ENCODE measurements at regions not wholly inside any gene's neighbourhood (a gene's known extent, or its start where the extent isn't known, plus 50 kb on each side); places are given as distances from the start of the nearest gene placed in this dataset.
"Not testable (repeated sequence)": the region's sequence is repeated elsewhere in the genome, so short reads cannot be mapped to it uniquely, and the experiment has no call there.

GRCh38 chr12:124656947-124657434 lies 89.6 kb upstream of the NCOR2 start:
- Mint-ChIP-seq H3K27me3 (peaks cover 7% of the 10 kb centered on the region), H3K4me1 (peaks cover 13% of the 10 kb centered on the region), H3K4me3 (no peak overlapping the region), H3K27ac (peak overlapping the region in 1 of 2 donors; percentile 17), H3K9me3 (no peaks in the 10 kb centered on the region)
- DNase-seq (no peak), ATAC-seq (no peak)

- DNase-seq (no peak), ATAC-seq (no peak)
- Mint-ChIP-seq H3K4me3 (no peak overlapping the region), H3K9me3 (no peaks in the 10 kb centered on the region), H3K4me1 (peaks cover 13% of the 10 kb centered on the region), H3K27me3 (peaks cover 7% of the 10 kb centered on the region), H3K27ac (peak overlapping the region in 1 of 2 donors; percentile 5)
These were observed 88.5 kb upstream of the NCOR2 start for GRCh38 chr12:124655698-124656516.

- Mint-ChIP-seq H3K4me1 (peaks cover 13% of the 10 kb centered on the region), H3K27ac (no peak overlapping the region), H3K4me3 (no peak overlapping the region), H3K27me3 (peaks cover 7% of the 10 kb centered on the region), H3K9me3 (peaks cover 0 to 3% of the 10 kb centered on the region in 2 donors)
- DNase-seq (no peak), ATAC-seq (no peak)
These were observed 87.8 kb upstream of the NCOR2 start for GRCh38 chr12:124655048-124655697.

GRCh38 chr12:124654666-124655047 lies 87.2 kb upstream of the NCOR2 start:
- H3K27ac Mint-ChIP-seq: no peak overlapping the region
- ATAC-seq (no peak), DNase-seq (no peak)
- H3K4me3 Mint-ChIP-seq: no peak overlapping the region
- peaks cover 7% of the 10 kb centered on the region for H3K27me3 Mint-ChIP-seq
- H3K9me3 Mint-ChIP-seq: peaks cover 0 to 8% of the 10 kb centered on the region in 2 donors
- H3K4me1 Mint-ChIP-seq: peaks cover 13% of the 10 kb centered on the region

GRCh38 chr12:124653169-124653931 lies 85.9 kb upstream of the NCOR2 start:
- peaks cover 13% of the 10 kb centered on the region for H3K4me1 Mint-ChIP-seq
- peaks cover 7% of the 10 kb centered on the region for H3K27me3 Mint-ChIP-seq
- DNase-seq (no peak), ATAC-seq (no peak)
- H3K27ac Mint-ChIP-seq: no peak overlapping the region
- H3K9me3 Mint-ChIP-seq: peaks cover 8 to 20% of the 10 kb centered on the region in 2 donors
- H3K4me3 Mint-ChIP-seq: no peak overlapping the region

DNA sequence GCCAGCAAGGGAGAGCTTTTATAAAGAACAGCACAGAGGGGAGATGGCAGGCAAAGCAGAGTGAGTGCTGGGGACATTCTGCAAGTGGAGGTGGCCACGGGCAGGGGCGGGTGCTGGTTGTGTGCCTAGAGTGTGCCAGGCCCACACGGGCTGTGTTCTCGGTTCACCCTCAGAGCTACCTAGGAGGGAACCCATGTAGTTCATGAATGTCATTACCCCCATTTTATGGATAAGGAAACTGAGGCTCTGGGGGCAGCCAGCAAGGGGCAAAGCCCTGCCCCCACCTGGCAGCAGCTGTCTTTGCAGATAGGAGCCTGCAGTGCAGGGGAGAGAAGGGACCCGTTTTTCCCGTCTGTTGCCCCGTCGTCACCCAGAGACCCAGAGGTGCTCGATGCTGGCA lies 85.2 kb upstream of the NCOR2 start:
- Mint-ChIP-seq H3K4me3 (no peak overlapping the region), H3K27me3 (peaks cover 7% of the 10 kb centered on the region), H3K4me1 (peaks cover 13% of the 10 kb centered on the region), H3K27ac (peak overlapping the region in 1 of 2 donors; percentile 3), H3K9me3 (peaks cover 15 to 27% of the 10 kb centered on the region in 2 donors)
- ATAC-seq (no peak), DNase-seq (no peak)

DNA sequence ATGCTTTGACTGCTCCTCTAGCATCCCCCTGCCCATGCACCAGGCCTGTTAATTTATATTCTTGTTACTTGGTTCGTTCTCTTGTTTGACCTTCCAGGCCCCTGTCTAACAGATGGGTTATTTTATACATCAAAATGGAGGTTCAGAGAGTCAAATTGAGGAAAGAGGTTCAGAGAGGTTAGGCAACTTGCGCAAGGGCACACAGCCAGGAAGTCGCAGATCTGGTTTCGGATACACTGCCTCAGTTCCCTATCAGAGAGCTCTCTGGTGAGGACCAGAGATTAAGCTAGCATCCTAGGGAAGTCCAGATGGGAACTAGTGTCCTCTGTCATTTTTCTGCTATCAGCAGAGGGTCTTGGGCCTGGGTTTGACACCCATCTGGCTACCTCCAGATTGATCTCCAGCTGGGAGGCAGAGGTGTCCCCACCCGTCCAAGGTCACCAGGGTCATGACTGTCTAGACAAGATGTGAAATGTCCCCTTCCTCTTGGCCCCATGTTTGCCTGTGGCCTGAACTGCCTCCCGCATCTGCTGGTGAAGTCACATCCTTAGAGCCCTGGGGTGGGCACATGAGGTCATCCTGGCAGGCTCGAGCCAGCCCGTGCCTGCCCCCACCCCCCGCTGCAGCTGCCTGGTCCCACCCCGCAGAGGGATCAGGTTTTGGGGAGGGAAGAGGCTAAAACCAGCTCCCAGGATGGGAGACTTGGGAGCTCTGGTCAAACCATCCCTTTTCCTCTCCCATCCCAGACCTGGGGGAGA lies 84.3 kb upstream of the NCOR2 start:
- peaks cover 7% of the 10 kb centered on the region for H3K27me3 Mint-ChIP-seq
- H3K4me1 Mint-ChIP-seq: peaks cover 18% of the 10 kb centered on the region
- ATAC-seq: no peak
- no peak for DNase-seq
- peaks cover 16 to 36% of the 10 kb centered on the region in 2 donors for H3K9me3 Mint-ChIP-seq
- no peak overlapping the region for H3K4me3 Mint-ChIP-seq
- no peak overlapping the region for H3K27ac Mint-ChIP-seq

DNA sequence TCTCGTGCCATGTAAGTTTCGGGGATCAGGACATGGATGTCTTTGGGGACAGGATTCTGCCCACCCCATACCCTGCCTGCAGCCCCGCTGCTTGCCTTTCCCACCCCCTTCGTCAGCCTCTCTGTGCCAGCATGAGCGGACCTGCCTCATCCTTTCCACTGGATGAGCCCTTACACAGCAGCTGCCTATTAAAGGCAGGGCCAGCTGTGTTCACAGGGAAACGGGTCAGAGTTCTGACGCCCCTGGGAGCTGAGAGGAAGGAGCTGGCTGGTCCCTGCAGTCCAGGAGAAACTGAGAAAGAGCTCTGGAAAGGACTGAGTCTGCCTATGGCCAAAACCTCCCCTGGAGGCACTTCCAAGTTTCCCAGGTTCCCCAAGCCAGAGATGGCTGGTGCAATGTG lies 83.5 kb upstream of the NCOR2 start:
- no peak overlapping the region for H3K4me3 Mint-ChIP-seq
- peaks cover 7% of the 10 kb centered on the region for H3K27me3 Mint-ChIP-seq
- DNase-seq (no peak), ATAC-seq (no peak)
- peaks cover 23% of the 10 kb centered on the region for H3K4me1 Mint-ChIP-seq
- peaks cover 16 to 37% of the 10 kb centered on the region in 2 donors for H3K9me3 Mint-ChIP-seq
- no peak overlapping the region for H3K27ac Mint-ChIP-seq

DNA sequence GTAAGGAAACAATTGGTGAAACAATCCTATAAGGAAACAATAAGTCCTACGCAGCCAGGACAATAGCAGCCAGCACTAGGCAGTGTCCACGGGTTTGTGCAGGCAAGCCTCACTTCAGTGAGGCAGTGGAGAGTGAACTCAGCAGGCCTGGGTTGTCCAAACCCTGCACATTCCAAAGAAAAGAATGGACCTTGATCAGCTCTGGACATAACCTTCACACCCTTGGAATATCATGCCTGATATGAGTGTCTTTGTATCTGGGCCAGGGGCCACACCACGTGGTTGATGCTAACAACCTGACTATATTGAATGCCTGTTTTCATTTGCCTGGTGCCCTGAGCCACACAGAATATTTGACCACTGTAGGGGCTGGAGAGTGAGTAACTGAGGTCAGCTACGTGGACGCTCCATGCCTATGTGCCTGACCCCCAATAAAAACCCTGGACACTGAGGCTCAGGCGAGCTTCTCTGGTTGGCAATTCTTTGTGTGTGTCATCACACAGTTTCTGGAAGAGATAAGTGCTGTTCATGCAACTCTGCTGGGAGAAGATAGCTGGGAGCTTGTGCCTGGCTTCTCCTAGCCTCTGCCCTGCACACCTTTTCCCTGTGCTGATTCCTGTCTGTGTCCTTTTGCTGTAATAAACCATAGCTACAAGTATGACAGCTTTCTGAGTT lies 81.4 kb upstream of the NCOR2 start:
- H3K4me1 Mint-ChIP-seq: peaks cover 29% of the 10 kb centered on the region
- DNase-seq: no peak
- H3K9me3 Mint-ChIP-seq: peaks cover 16 to 37% of the 10 kb centered on the region in 2 donors
- no peak overlapping the region for H3K27ac Mint-ChIP-seq
- no peak for ATAC-seq
- H3K27me3 Mint-ChIP-seq: peaks cover 7% of the 10 kb centered on the region
- no peak overlapping the region for H3K4me3 Mint-ChIP-seq

DNA sequence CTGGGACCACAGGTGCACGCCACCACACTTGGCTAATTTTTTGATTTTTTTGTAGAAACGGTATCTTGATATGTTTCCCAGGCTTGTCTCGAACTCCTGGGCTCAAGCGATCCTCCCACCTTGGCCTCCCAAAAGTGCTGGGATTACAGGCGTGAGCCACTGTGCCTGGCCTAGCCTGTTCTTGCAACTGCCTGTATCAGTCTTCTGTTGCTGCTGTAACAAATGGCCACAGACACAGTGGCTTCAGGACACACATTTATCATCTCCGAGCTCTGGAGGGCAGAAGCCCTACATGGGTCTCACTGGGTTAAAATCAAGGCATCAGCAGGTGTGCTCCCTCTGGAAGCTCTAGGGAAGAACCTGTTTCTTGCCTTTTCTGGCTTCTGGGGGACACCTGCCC lies 79.9 kb upstream of the NCOR2 start:
- H3K4me1 Mint-ChIP-seq: peaks cover 22% of the 10 kb centered on the region
- no peaks in the 10 kb centered on the region for H3K27me3 Mint-ChIP-seq
- peaks cover 16 to 37% of the 10 kb centered on the region in 2 donors for H3K9me3 Mint-ChIP-seq
- H3K27ac Mint-ChIP-seq: no peak overlapping the region
- DNase-seq: no peak
- ATAC-seq: no peak
- no peak overlapping the region for H3K4me3 Mint-ChIP-seq

DNA sequence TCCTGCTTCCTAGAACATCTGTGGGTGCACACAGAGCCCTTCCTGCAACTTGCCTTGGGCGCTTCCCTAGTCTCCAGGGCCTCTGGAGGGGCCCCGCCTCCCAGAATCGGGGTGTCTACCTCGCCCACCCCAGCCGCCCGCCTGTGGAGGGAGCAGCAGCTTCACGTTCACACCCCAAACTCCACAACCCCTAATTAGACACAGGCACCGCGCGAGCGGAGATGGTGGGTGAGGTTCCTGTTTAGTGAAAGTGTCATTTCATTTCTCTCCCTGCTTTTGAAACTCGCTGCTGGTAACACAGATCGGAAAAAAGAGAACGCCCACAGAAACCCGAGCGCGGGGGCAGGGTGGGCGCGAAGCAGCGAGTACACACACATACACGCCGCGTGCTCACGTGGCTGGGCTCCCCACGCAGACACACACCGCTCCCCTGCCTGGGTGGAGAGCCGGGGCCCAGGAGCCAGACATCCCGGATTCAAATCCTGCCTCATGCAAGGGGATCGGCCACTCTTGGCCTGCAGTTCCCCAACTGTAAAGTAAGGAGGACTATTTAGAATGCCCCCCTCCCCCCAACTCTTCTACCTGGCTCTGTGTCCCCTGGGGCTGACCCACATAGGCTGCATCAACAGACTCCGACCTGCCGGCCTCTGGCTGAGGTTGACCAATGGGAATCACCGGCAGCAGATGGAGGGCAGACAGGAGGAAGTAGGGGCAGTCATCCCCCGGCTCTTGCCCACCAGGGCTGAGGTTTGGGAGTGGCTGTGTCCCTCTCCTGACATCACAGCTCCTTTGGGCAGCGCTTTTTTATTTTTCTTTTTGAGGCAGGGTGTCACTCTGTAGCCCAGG lies 79.2 kb upstream of the NCOR2 start:
- H3K4me1 Mint-ChIP-seq: peaks cover 22% of the 10 kb centered on the region
- peaks cover 16 to 37% of the 10 kb centered on the region in 2 donors for H3K9me3 Mint-ChIP-seq
- no peak overlapping the region for H3K27ac Mint-ChIP-seq
- DNase-seq (peak; percentile 30 to 50), ATAC-seq (peak; percentile 78)
- H3K27me3 Mint-ChIP-seq: no peaks in the 10 kb centered on the region
- peak overlapping the region; percentile 64 to 77 for H3K4me3 Mint-ChIP-seq

GRCh38 chr12:124645530-124646244 lies 78.3 kb upstream of the NCOR2 start:
- no peaks in the 10 kb centered on the region for H3K27me3 Mint-ChIP-seq
- no peak overlapping the region for H3K27ac Mint-ChIP-seq
- H3K9me3 Mint-ChIP-seq: peaks cover 16 to 37% of the 10 kb centered on the region in 2 donors
- ATAC-seq: peak; percentile 53
- H3K4me1 Mint-ChIP-seq: peaks cover 22% of the 10 kb centered on the region
- no peak for DNase-seq
- peak overlapping the region in 1 of 2 donors; percentile 48 for H3K4me3 Mint-ChIP-seq

DNA sequence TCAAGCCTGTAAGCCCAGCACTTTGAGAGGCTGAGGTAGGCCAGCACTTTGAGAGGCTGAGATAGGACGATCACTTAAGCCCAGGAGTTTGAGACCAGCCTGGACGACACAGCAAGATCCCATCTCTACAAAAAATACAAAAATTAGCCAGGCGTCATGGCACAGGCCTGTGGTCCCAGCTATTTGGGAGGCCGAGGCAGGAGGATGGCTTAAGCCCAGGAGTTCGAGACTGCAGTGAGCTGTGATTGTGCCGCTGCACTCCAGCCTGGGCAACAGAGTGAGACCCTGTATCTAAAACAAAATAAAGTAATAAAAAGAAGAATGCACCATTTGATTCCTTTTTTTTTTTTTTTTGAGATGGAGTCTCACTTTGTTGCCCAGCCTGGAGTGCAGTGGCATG lies 76.4 kb upstream of the NCOR2 start:
- peaks cover 12 to 20% of the 10 kb centered on the region in 2 donors for H3K9me3 Mint-ChIP-seq
- H3K27me3 Mint-ChIP-seq, ATAC-seq: not testable (repeated sequence)

More for the DNA sequence above, 76.4 kb upstream of the NCOR2 start:
- H3K27ac Mint-ChIP-seq, DNase-seq, H3K4me3 Mint-ChIP-seq: not testable (repeated sequence)
- H3K4me1 Mint-ChIP-seq: peaks cover 22% of the 10 kb centered on the region

Measured in stimulated activated naive CD8-positive, alpha-beta T cell treated with anti-CD3 and anti-CD28 coated beads, Interleukin-15, amount 100 ng/mL, for 72 hours (primary cell).